ENCODE measurements at regions not wholly inside any gene's neighbourhood (a gene's known extent, or its start where the extent isn't known, plus 50 kb on each side); places are given as distances from the start of the nearest gene placed in this dataset.

DNA sequence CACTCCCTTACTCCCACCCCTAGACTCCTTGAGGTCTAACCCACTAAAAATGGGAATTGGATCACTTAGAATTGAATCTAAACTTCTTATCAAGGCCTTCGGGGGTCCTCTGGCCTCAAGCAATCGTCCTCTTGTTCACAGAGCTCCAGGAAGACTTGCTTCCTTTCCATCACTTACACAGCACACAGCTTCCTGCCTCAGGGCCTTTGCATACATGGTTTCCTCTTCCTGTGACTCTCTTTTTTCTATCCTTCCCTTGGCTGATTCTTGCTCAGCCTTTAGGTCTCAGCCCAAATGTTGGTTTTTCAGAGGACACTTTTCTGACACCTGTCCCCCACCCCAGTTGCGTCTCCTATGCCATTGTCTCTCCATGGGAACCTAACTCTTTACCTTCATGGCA, 50.0 kb upstream of the ALDH1B1 start:
- Histone ChIP-seq H3K4me3 (no peak overlapping the region), H3K4me1 (ENCODE audit: insufficient read depth) (peaks cover 7% of the 10 kb centered on the region), H3K27ac (no peak overlapping the region), H3K9me2 (ENCODE audit: insufficient read depth) (no peaks in the 10 kb centered on the region), H3F3A (ENCODE audit: insufficient read depth) (peaks cover 8% of the 10 kb centered on the region; the same call in 1 of the 2 replicates), H3K9me3 (ENCODE audit: low read depth) (no peaks in the 10 kb centered on the region), H3K36me3 (ENCODE audit: low read depth) (no peaks in the 10 kb centered on the region), H3K79me2 (ENCODE audit: insufficient read depth) (no peaks in the 10 kb centered on the region), H3K27me3 (replicated peaks; ENCODE audit: insufficient read depth) (peaks cover 39% of the 10 kb centered on the region), H3K9ac (no peak overlapping the region), H4K20me1 (ENCODE audit: insufficient read depth) (no peaks in the 10 kb centered on the region), H3K4me2 (ENCODE audit: unreplicated experiment) (no peak overlapping the region), H2AFZ (no peak overlapping the region)
- no peak for TF ChIP-seq EZH2 (IDR thresholded peaks at IDR 0.05; ENCODE audit: insufficient read depth, poor library complexity, severe bottlenecking)
- no peak for TF ChIP-seq EZH2phosphoT487 (IDR thresholded peaks at IDR 0.05; ENCODE audit: insufficient read depth, low read depth)
- no peak for DNase-seq
- 49 to 57% methylated on average over 3 of the region's 3 CpGs for WGBS, 2 experiments (ENCODE audit: low coverage in 1 of 2, low lambda C conversion rate in 2 of 2, missing lambda C conversion rate in 2 of 2)
- in situ Hi-C loops (cut with MboI), result loop anchor here (10.0 to 25.0 kb wide), 2 partner anchors 438 to 755 kb away; partner anchors contain the start of genes FBXO10, SLC25A51 and TOMM5

DNA sequence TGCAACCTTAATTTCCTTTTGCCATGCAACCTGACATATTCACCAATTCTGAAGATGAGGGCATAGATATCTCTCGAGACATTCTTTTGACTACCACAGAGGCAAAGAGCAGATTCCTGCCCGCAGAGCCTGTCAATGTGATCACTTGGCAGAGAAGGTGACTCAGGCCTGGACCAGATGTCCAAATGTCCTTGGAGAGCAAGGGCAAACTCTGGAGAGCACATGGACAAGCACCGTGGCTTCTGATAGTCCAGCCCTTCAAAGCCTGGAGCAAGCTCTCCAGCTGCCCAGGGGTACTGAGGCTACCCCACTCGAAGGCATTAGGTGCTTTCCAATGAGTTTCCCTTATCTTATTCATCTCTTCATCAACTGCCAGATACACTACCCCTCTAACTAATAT, 50.4 kb upstream of the ALDH1B1 start:
- no peaks in the 10 kb centered on the region for H4K20me1 ChIP-seq (ENCODE audit: insufficient read depth)
- in situ Hi-C loops (cut with MboI), result loop anchor here (10.0 to 25.0 kb wide), 2 partner anchors 437 to 755 kb away; partner anchors contain the start of genes FBXO10, SLC25A51 and TOMM5
- no peaks in the 10 kb centered on the region for H3K9me3 ChIP-seq (ENCODE audit: low read depth)
- 9 to 22% methylated on average over 4 of the region's 4 CpGs for WGBS, 2 experiments (ENCODE audit: low coverage in 1 of 2, low lambda C conversion rate in 2 of 2, missing lambda C conversion rate in 2 of 2)
- no peak overlapping the region for H3K4me2 ChIP-seq (ENCODE audit: unreplicated experiment)
- H3K27ac ChIP-seq, result no peak overlapping the region
- DNase-seq, result peak; percentile 23
- no peak overlapping the region for H3K4me3 ChIP-seq
- no peaks in the 10 kb centered on the region for H3K79me2 ChIP-seq (ENCODE audit: insufficient read depth)
- peaks cover 7% of the 10 kb centered on the region for H3K4me1 ChIP-seq (ENCODE audit: insufficient read depth)
- no peak overlapping the region for H2AFZ ChIP-seq
- TF ChIP-seq EZH2phosphoT487 (IDR thresholded peaks at IDR 0.05; ENCODE audit: insufficient read depth, low read depth) (no peak), EZH2 (IDR thresholded peaks at IDR 0.05; ENCODE audit: insufficient read depth, poor library complexity, severe bottlenecking) (no peak)
- H3K36me3 ChIP-seq (ENCODE audit: low read depth), result no peaks in the 10 kb centered on the region
- no peaks in the 10 kb centered on the region for H3K9me2 ChIP-seq (ENCODE audit: insufficient read depth)
- no peak overlapping the region for H3K9ac ChIP-seq
- H3K27me3 ChIP-seq (replicated peaks; ENCODE audit: insufficient read depth), result peaks cover 41% of the 10 kb centered on the region
- peaks cover 8% of the 10 kb centered on the region; the same call in 1 of the 2 replicates for H3F3A ChIP-seq (ENCODE audit: insufficient read depth)

GRCh38 chr9:38339496-38339895, 53.0 kb upstream of the ALDH1B1 start:
- peak; percentile 82 for DNase-seq
- WGBS, 2 experiments (ENCODE audit: low coverage in 1 of 2, low lambda C conversion rate in 2 of 2, missing lambda C conversion rate in 2 of 2), result 5 to 10% methylated on average over 2 of the region's 2 CpGs
- H3K9me2 ChIP-seq (ENCODE audit: insufficient read depth), result no peaks in the 10 kb centered on the region
- no peaks in the 10 kb centered on the region for H4K20me1 ChIP-seq (ENCODE audit: insufficient read depth)
- H3K36me3 ChIP-seq (ENCODE audit: low read depth), result no peaks in the 10 kb centered on the region
- peaks cover 47% of the 10 kb centered on the region for H3K27me3 ChIP-seq (replicated peaks; ENCODE audit: insufficient read depth)
- in situ Hi-C loops (cut with MboI), result loop anchor here (25.0 kb wide), 1 partner anchor 752 kb away; the partner anchor contains the start of genes FBXO10 and TOMM5
- peak overlapping the region; percentile 39 for H3K4me2 ChIP-seq (ENCODE audit: unreplicated experiment)
- H3K27ac ChIP-seq, result peak overlapping the region; percentile 50
- H3K9ac ChIP-seq, result peak overlapping the region; percentile 44; the same call in 1 of the 2 replicates
- H3K4me1 ChIP-seq (ENCODE audit: insufficient read depth), result peaks cover 7% of the 10 kb centered on the region
- H3F3A ChIP-seq (ENCODE audit: insufficient read depth), result peaks cover 8% of the 10 kb centered on the region; the same call in 1 of the 2 replicates
- H3K9me3 ChIP-seq (ENCODE audit: low read depth), result no peaks in the 10 kb centered on the region
- 0 out of 2 replicates have a peak overlapping the region, but pooled peaks have one; percentile 10 for H3K4me3 ChIP-seq
- H2AFZ ChIP-seq, result no peak overlapping the region
- TF ChIP-seq EZH2 (IDR thresholded peaks at IDR 0.05; ENCODE audit: insufficient read depth, poor library complexity, severe bottlenecking), result no peak
- TF ChIP-seq EZH2phosphoT487 (IDR thresholded peaks at IDR 0.05; ENCODE audit: insufficient read depth, low read depth), result no peak
- no peaks in the 10 kb centered on the region for H3K79me2 ChIP-seq (ENCODE audit: insufficient read depth)

DNA sequence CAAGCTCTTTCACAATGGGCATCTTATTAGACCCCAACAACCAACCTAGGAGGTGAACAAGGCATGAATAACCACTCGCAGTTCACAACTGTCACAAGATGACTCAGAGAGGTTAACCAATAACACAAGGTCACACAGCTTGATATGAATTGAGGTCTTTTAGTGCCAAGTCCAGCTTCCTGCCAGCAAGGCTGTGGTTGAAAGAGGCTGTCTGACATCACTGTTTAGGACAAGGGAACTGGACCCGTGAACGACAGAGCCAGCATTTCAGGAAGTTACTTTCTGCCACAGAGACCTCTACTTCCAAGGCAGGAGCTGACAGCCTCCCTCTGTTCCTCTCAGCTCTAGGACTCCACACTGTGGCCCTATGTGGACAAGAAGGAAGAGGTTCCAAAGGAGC, 53.4 kb upstream of the ALDH1B1 start:
- in situ Hi-C loops (cut with MboI), result loop anchor here (25.0 kb wide), 1 partner anchor 752 kb away; the partner anchor contains the start of genes FBXO10 and TOMM5
- H3K36me3 ChIP-seq (ENCODE audit: low read depth), result no peaks in the 10 kb centered on the region
- H3K27ac ChIP-seq, result peak overlapping the region; percentile 50
- H3K4me1 ChIP-seq (ENCODE audit: insufficient read depth), result peaks cover 7% of the 10 kb centered on the region
- peaks cover 43% of the 10 kb centered on the region for H3K27me3 ChIP-seq (replicated peaks; ENCODE audit: insufficient read depth)
- no peaks in the 10 kb centered on the region for H3K9me2 ChIP-seq (ENCODE audit: insufficient read depth)
- WGBS, 2 experiments (ENCODE audit: low coverage in 1 of 2, low lambda C conversion rate in 2 of 2, missing lambda C conversion rate in 2 of 2), result 0 to 2% methylated on average over 3 of the region's 3 CpGs
- H3K79me2 ChIP-seq (ENCODE audit: insufficient read depth), result no peaks in the 10 kb centered on the region
- peak overlapping the region; percentile 39 for H3K4me2 ChIP-seq (ENCODE audit: unreplicated experiment)
- DNase-seq, result peak; percentile 82
- no peaks in the 10 kb centered on the region for H4K20me1 ChIP-seq (ENCODE audit: insufficient read depth)
- H3F3A ChIP-seq (ENCODE audit: insufficient read depth), result peaks cover 8% of the 10 kb centered on the region; the same call in 1 of the 2 replicates
- H2AFZ ChIP-seq, result no peak overlapping the region
- H3K9me3 ChIP-seq (ENCODE audit: low read depth), result no peaks in the 10 kb centered on the region
- peak overlapping the region; percentile 44; the same call in 1 of the 2 replicates for H3K9ac ChIP-seq
- TF ChIP-seq EZH2 (IDR thresholded peaks at IDR 0.05; ENCODE audit: insufficient read depth, poor library complexity, severe bottlenecking) (no peak), EZH2phosphoT487 (IDR thresholded peaks at IDR 0.05; ENCODE audit: insufficient read depth, low read depth) (no peak)
- 0 out of 2 replicates have a peak overlapping the region, but pooled peaks have one; percentile 10 for H3K4me3 ChIP-seq
